Smooth muscle cell (in vitro differentiated cells): ENCODE measurements at regions not wholly inside any gene's neighbourhood (a gene's known extent, or its start where the extent isn't known, plus 50 kb on each side); places are given as distances from the start of the nearest gene placed in this dataset.
A peak's percentile ranks its signal among the peaks of the same experiment; 100 is the strongest.

Experiments
- DNase-seq: peaks from one replicate; lab custom pipeline; 2025; ENCODE audit not compliant: unreplicated experiment; lab: John Stamatoyannopoulos, UW
- H2AFZ ChIP-seq: fragments of 200-600 bp; sonication (generic); 2 replicates; pipeline ENCODE4 v1.6.0; 2016; ENCODE audit warnings: antibody characterized with exemption, low read depth, mild to moderate bottlenecking
- H3F3A ChIP-seq: fragments of 200-600 bp; sonication (generic); 2 replicates; pipeline ENCODE4 v1.6.0; 2017; ENCODE audit warnings: antibody characterized with exemption, low read depth
- H3K27ac ChIP-seq: fragments of 200-600 bp; sonication (generic); 2 replicates; pipeline ENCODE4 v1.5.1; 2016; ENCODE audit warnings: low read depth, mild to moderate bottlenecking
- H3K27me3 ChIP-seq: fragments of 200-600 bp; sonication (generic); 2 replicates; pipeline ENCODE4 v1.6.1; 2016; ENCODE audit warnings: low read depth, mild to moderate bottlenecking
- H3K36me3 ChIP-seq: fragments of 200-600 bp; sonication (generic); 2 replicates; pipeline ENCODE4 v1.5.1; 2016; ENCODE audit warnings: low read depth
- H3K4me1 ChIP-seq: fragments of 200-600 bp; sonication (generic); 2 replicates; pipeline ENCODE4 v1.5.1; 2016; ENCODE audit warnings: low read depth
- H3K4me2 ChIP-seq: fragments of 200-600 bp; sonication (generic); 2 replicates; pipeline ENCODE4 v1.6.0; 2016; ENCODE audit warnings: mild to moderate bottlenecking
- H3K4me3 ChIP-seq: fragments of 200-600 bp; sonication (generic); 2 replicates; pipeline ENCODE4 v1.5.1; 2016; ENCODE audit warnings: mild to moderate bottlenecking
- H3K79me2 ChIP-seq: fragments of 200-600 bp; sonication (generic); 2 replicates; pipeline ENCODE4 v1.6.0; 2016; ENCODE audit warnings: low read depth, mild to moderate bottlenecking
- H3K9ac ChIP-seq: fragments of 200-600 bp; sonication (generic); 2 replicates; pipeline ENCODE4 v1.6.0; 2016; ENCODE audit warnings: low read depth
- H3K9me3 ChIP-seq: fragments of 200-600 bp; sonication (generic); replicated peaks from 2 replicates; pipeline ENCODE4 v1.5.1; 2016; ENCODE audit warnings: low read depth
- H4K20me1 ChIP-seq: fragments of 200-600 bp; sonication (generic); 2 replicates; pipeline ENCODE4 v1.6.0; 2016; ENCODE audit warnings: low read depth
- CTCF ChIP-seq: fragments of 200-600 bp; sonication (generic); IDR thresholded peaks from 2 replicates; pipeline ENCODE4 v1.5.1; 2017; ENCODE audit warnings: borderline replicate concordance, mild to moderate bottlenecking, antibody characterized with exemption; ENCODE audit not compliant: insufficient read depth, poor library complexity, severe bottlenecking
- WGBS: methylation state at CpG from one replicate; pipeline ENCODE4 v1.1.7; 2016; ENCODE audit warnings: low lambda C conversion rate; 5-methylcytosine and 5-hydroxymethylcytosine counted together

- no peak overlapping the region for H3K27ac ChIP-seq
These were observed 304.2 kb upstream of the LMCD1 start for GRCh38 chr3:8197384-8197783.

GRCh38 chr3:8198605-8199004 lies 303.0 kb upstream of the LMCD1 start:
- H3K4me2 ChIP-seq: no peak overlapping the region
- H3K36me3 ChIP-seq: no peaks in the 10 kb centered on the region
- H3K9me3 ChIP-seq: no peaks in the 10 kb centered on the region
- no peak overlapping the region for H3K9ac ChIP-seq
- no peak for DNase-seq
- H3K4me1 ChIP-seq: no peaks in the 10 kb centered on the region
- no peaks in the 10 kb centered on the region for H3K27me3 ChIP-seq
- no peak overlapping the region for H3K4me3 ChIP-seq
- no peak overlapping the region for H2AFZ ChIP-seq
- WGBS: 79% methylated on average over 4 of the region's 4 CpGs
- H3K79me2 ChIP-seq: no peaks in the 10 kb centered on the region
- H3F3A ChIP-seq: peaks cover 2% of the 10 kb centered on the region
- TF ChIP-seq CTCF: no peak
- H4K20me1 ChIP-seq: no peaks in the 10 kb centered on the region
- no peak overlapping the region for H3K27ac ChIP-seq

More at GRCh38 chr3:8197384-8197783, 304.2 kb upstream of the LMCD1 start:
- WGBS: 94% methylated on average over 2 of the region's 2 CpGs
- no peaks in the 10 kb centered on the region for H3F3A ChIP-seq
- H3K36me3 ChIP-seq: no peaks in the 10 kb centered on the region
- no peak overlapping the region for H3K4me3 ChIP-seq
- H3K79me2 ChIP-seq: no peaks in the 10 kb centered on the region
- no peaks in the 10 kb centered on the region for H3K27me3 ChIP-seq
- H3K4me2 ChIP-seq: no peak overlapping the region
- no peak overlapping the region for H2AFZ ChIP-seq
- H3K4me1 ChIP-seq: no peaks in the 10 kb centered on the region
- no peak for DNase-seq
- TF ChIP-seq CTCF: no peak
- H3K9me3 ChIP-seq: no peaks in the 10 kb centered on the region
- H4K20me1 ChIP-seq: no peaks in the 10 kb centered on the region
- no peak overlapping the region for H3K9ac ChIP-seq

GRCh38 chr3:8200996-8201395 lies 300.6 kb upstream of the LMCD1 start:
- Histone ChIP-seq H3K4me2 (no peak overlapping the region), H2AFZ (no peak overlapping the region), H3K4me1 (peaks cover 5% of the 10 kb centered on the region), H3F3A (peaks cover 8% of the 10 kb centered on the region), H3K27ac (no peak overlapping the region), H4K20me1 (no peaks in the 10 kb centered on the region), H3K9ac (no peak overlapping the region), H3K9me3 (no peaks in the 10 kb centered on the region), H3K79me2 (no peaks in the 10 kb centered on the region), H3K4me3 (no peak overlapping the region), H3K36me3 (no peaks in the 10 kb centered on the region), H3K27me3 (no peaks in the 10 kb centered on the region)
- no peak for DNase-seq
- 93% methylated on average over 3 of the region's 3 CpGs for WGBS
- no peak for TF ChIP-seq CTCF

GRCh38 chr3:8201886-8202285 lies 299.7 kb upstream of the LMCD1 start:
- no peak overlapping the region for H3K9ac ChIP-seq
- H3K4me1 ChIP-seq: peaks cover 8% of the 10 kb centered on the region
- no peaks in the 10 kb centered on the region for H3K27me3 ChIP-seq
- no peak overlapping the region for H3K27ac ChIP-seq
- H4K20me1 ChIP-seq: no peaks in the 10 kb centered on the region
- peaks cover 12% of the 10 kb centered on the region for H3F3A ChIP-seq
- no peaks in the 10 kb centered on the region for H3K9me3 ChIP-seq
- H3K36me3 ChIP-seq: no peaks in the 10 kb centered on the region
- H3K79me2 ChIP-seq: no peaks in the 10 kb centered on the region
- no peak for DNase-seq
- no peak overlapping the region for H3K4me3 ChIP-seq
- TF ChIP-seq CTCF: no peak
- H2AFZ ChIP-seq: no peak overlapping the region
- WGBS: 40% methylated on average over 4 of the region's 4 CpGs
- peak overlapping the region; percentile 9 for H3K4me2 ChIP-seq
